IMR-90 (cell line): ENCODE measurements at regions not wholly inside any gene's neighbourhood (a gene's known extent, or its start where the extent isn't known, plus 50 kb on each side); places are given as distances from the start of the nearest gene placed in this dataset.

Source experiments
- ATAC-seq: fragments of 200-7000 bp; cut with Tn5 transposase; 2 replicates; pipeline ENCODE4 v1.9.1; 2020; ENCODE audit warnings: low read depth, mild to moderate bottlenecking, moderate library complexity
- BruUV-seq: library from RNA; stranded (reverse); fragments of 400-500 nt; replicated peaks from 2 replicates; lab custom pipeline; 2021; lab: Mats Ljungman, UMichigan
- CTCF ChIA-PET: fragments of 300-600 bp; formaldehyde crosslinking; extraction: SDS; loops from one replicate; lab custom pipeline; 2021; ENCODE audit warnings: antibody characterized with exemption; lab: Yijun Ruan, JAX
- POLR2A ChIA-PET: fragments of 300-600 bp; sonication (Branson Sonifier 250); formaldehyde crosslinking; loops from one replicate; lab custom pipeline; 2022; ENCODE audit warnings: antibody characterized with exemption; ENCODE audit not compliant: unreplicated experiment; lab: Charles Lee
- DNase-seq: peaks from one replicate; pipeline ENCODE4 v3.0.0; 2013
- H2AFZ ChIP-seq: replicated peaks from 2 replicates; pipeline ENCODE3; 2013; ENCODE audit warnings: low read length, mild to moderate bottlenecking; ENCODE audit not compliant: poor library complexity
- H2AK5ac ChIP-seq: 2 replicates; pipeline ENCODE4 v1.6.1; 2013; ENCODE audit warnings: low read depth, low read length, inconsistent platforms
- H2AK9ac ChIP-seq: replicated peaks from 2 replicates; pipeline ENCODE3; 2013; ENCODE audit warnings: mild to moderate bottlenecking, low read depth, low read length, moderate library complexity; ENCODE audit not compliant: poor library complexity
- H2BK120ac ChIP-seq: 2 replicates; pipeline ENCODE4 v1.6.1; 2013; ENCODE audit warnings: low read depth, low read length, inconsistent platforms
- H2BK15ac ChIP-seq: 3 replicates; pipeline ENCODE4 v1.6.1; 2013; ENCODE audit warnings: low read depth, low read length, inconsistent platforms
- H2BK20ac ChIP-seq: 2 replicates; pipeline ENCODE4 v1.6.1; 2013; ENCODE audit warnings: low read depth, mild to moderate bottlenecking, inconsistent platforms, low read length, moderate library complexity
- H2BK5ac ChIP-seq: 2 replicates; pipeline ENCODE4 v1.6.1; 2013; ENCODE audit warnings: mild to moderate bottlenecking, low read depth, low read length, inconsistent platforms; ENCODE audit not compliant: poor library complexity, severe bottlenecking
- H3K14ac ChIP-seq: replicated peaks from 2 replicates; pipeline ENCODE4 v1.6.1; 2013; ENCODE audit warnings: low read depth, low read length, inconsistent platforms
- H3K18ac ChIP-seq: 2 replicates; pipeline ENCODE4 v1.6.1; 2013; ENCODE audit warnings: low read depth, low read length, control low read depth
- H3K23ac ChIP-seq: 2 replicates; pipeline ENCODE4 v1.6.1; 2013; ENCODE audit warnings: low read depth, low read length, inconsistent platforms
- H3K27ac ChIP-seq: 2 replicates; pipeline ENCODE4 v1.5.1; 2013; ENCODE audit warnings: mild to moderate bottlenecking, control low read depth, low read length; ENCODE audit not compliant: insufficient read depth
- H3K27me3 ChIP-seq: 2 replicates; pipeline ENCODE4 v1.6.1; 2013; ENCODE audit warnings: low read length; ENCODE audit not compliant: control insufficient read depth, insufficient read depth
- H3K36me3 ChIP-seq: 2 replicates; pipeline ENCODE4 v1.6.1; 2013; ENCODE audit warnings: low read length, mixed read lengths; ENCODE audit not compliant: control insufficient read depth, insufficient read depth
- H3K4ac ChIP-seq: 2 replicates; pipeline ENCODE4 v1.6.1; 2013; ENCODE audit warnings: low read depth, low read length, inconsistent platforms
- H3K4me1 ChIP-seq: 2 replicates; pipeline ENCODE4 v1.6.1; 2013; ENCODE audit warnings: low read length, mixed read lengths; ENCODE audit not compliant: control insufficient read depth, insufficient read depth
- H3K4me2 ChIP-seq: 2 replicates; pipeline ENCODE4 v1.6.1; 2013; ENCODE audit warnings: low read depth, mild to moderate bottlenecking, control low read depth, low read length, moderate library complexity
- H3K4me3 ChIP-seq: 2 replicates; pipeline ENCODE4 v1.5.1; 2013; ENCODE audit warnings: low read depth, mild to moderate bottlenecking, control low read depth, low read length, moderate library complexity; ENCODE audit not compliant: insufficient read depth
- H3K56ac ChIP-seq: 2 replicates; pipeline ENCODE4 v1.6.1; 2013; ENCODE audit warnings: low read length, inconsistent platforms; ENCODE audit not compliant: insufficient read depth; ENCODE audit errors: extremely low read depth
- H3K79me1 ChIP-seq, 2 experiments: 2 replicates each; pipeline ENCODE4 v1.6.1; 2013; ENCODE audit warnings: low read length in 2 of 2, inconsistent platforms in 1 of 2, low read depth in 1 of 2
- H3K9ac ChIP-seq: 2 replicates; pipeline ENCODE4 v1.6.1; 2013; ENCODE audit warnings: low read depth, low read length, control low read depth
- H3K9me1 ChIP-seq: 2 replicates; pipeline ENCODE4 v1.6.1; 2013; ENCODE audit warnings: low read length, inconsistent platforms; ENCODE audit not compliant: insufficient read depth
- H3K9me3 ChIP-seq: 2 replicates; pipeline ENCODE4 v1.6.1; 2013; ENCODE audit warnings: low read length; ENCODE audit not compliant: control insufficient read depth, insufficient read depth
- H4K20me1 ChIP-seq: 2 replicates; pipeline ENCODE4 v1.6.1; 2013; ENCODE audit warnings: low read length, inconsistent platforms; ENCODE audit not compliant: insufficient read depth
- H4K5ac ChIP-seq: 2 replicates; pipeline ENCODE4 v1.6.1; 2013; ENCODE audit warnings: mild to moderate bottlenecking, low read depth, low read length, control low read depth
- H4K8ac ChIP-seq, 2 experiments: 2 replicates each; pipeline ENCODE4 v1.6.1; 2013; ENCODE audit warnings: low read depth in 2 of 2, low read length in 2 of 2, control low read depth in 1 of 2, inconsistent platforms in 1 of 2
- H4K91ac ChIP-seq: 2 replicates; pipeline ENCODE4 v1.6.1; 2013; ENCODE audit warnings: low read depth, low read length, inconsistent platforms; ENCODE audit not compliant: insufficient read depth
- CHD1 ChIP-seq: IDR thresholded peaks from 2 replicates; pipeline ENCODE4 v1.6.1; 2012; ENCODE audit warnings: low read depth, low read length, improper control_type of control experiment
- FOS ChIP-seq: fragments of 150-350 bp; IDR thresholded peaks from 2 replicates; pipeline ENCODE4 v1.6.1; 2016; ENCODE audit warnings: low read depth, low read length
- MAFK ChIP-seq: IDR thresholded peaks from 2 replicates; pipeline ENCODE4 v1.6.1; 2012; ENCODE audit warnings: low read depth, low read length, improper control_type of control experiment
- MAZ ChIP-seq: IDR thresholded peaks from 2 replicates; pipeline ENCODE4 v1.6.1; 2012; ENCODE audit warnings: low read depth, mild to moderate bottlenecking, low read length, improper control_type of control experiment, moderate library complexity, borderline replicate concordance
- NFE2L2 ChIP-seq: fragments of 150-350 bp; IDR thresholded peaks from 2 replicates; pipeline ENCODE4 v1.6.1; 2016; ENCODE audit warnings: low read depth, mild to moderate bottlenecking, low read length
- POLR2A ChIP-seq: IDR thresholded peaks from 2 replicates; pipeline ENCODE4 v1.6.1; 2012; ENCODE audit warnings: mild to moderate bottlenecking, low read depth, low read length
- RAD21 ChIP-seq: IDR thresholded peaks from 2 replicates; pipeline ENCODE4 v1.6.1; 2012; ENCODE audit warnings: low read length, improper control_type of control experiment
- RCOR1 ChIP-seq: IDR thresholded peaks from 2 replicates; pipeline ENCODE4 v1.6.1; 2012; ENCODE audit warnings: mild to moderate bottlenecking, low read length, improper control_type of control experiment; ENCODE audit not compliant: insufficient replicate concordance
- WGBS, 2 experiments: methylation state at CpG; one replicate each; pipeline versions ENCODE4 v1.1.5 to v1.1.7; 2013; ENCODE audit warnings: missing lambda C conversion rate in 2 of 2; ENCODE audit not compliant: insufficient read length in 1 of 2; ENCODE audit errors: extremely low coverage in 2 of 2; 5-methylcytosine and 5-hydroxymethylcytosine counted together
- dilution Hi-C: fragments of 300-500 bp; cut with HindIII; formaldehyde crosslinking; loops from one replicate; pipeline ENCODE4 v1.14.3; 2018; ENCODE audit warnings: low sequenced_read_pairs; ENCODE audit not compliant: unreplicated experiment
- in situ Hi-C: fragments of 300-500 bp; cut with MboI; formaldehyde crosslinking; loops from 3 replicates; pipeline ENCODE4 v1.14.3; 2019; ENCODE audit warnings: low sequenced_read_pairs, inconsistent platforms, mixed read lengths
- intact Hi-C: fragments of 100-400 bp; cut with micrococcal nuclease; formaldehyde crosslinking; loops from 2 replicates; pipeline ENCODE4 v1.10.0; 2022
- TF ChIP-seq, protein P1 (sequence below): conservative IDR thresholded peaks from 2 replicates; pipeline ENCODE4 v1.5.1; 2012; ENCODE audit warnings: mild to moderate bottlenecking, low read depth, low read length, improper control_type of control experiment
- TF ChIP-seq, protein P2 (sequence below): fragments of 150-350 bp; IDR thresholded peaks from 2 replicates; pipeline ENCODE4 v1.6.1; 2017; ENCODE audit warnings: mild to moderate bottlenecking, antibody characterized with exemption, low read length, low read depth

DNA sequence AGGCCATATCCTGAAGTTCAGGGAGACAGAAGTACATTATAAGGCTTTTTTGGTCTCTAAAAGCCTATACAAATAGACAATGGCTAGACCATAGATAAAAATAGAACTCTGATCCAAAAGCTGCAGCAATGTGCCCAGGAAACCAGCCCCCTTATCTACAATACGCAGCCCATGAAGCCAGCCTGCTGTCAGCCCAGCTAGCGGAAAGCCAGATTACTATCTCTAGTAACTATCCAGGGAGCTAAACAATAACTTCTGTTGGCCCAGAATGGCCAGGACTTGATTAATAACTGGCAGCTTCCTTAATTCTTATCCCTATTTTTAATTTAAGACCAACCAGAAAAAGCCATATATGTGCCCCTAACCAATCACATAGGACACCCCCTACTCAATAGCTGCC lies 160.4 kb upstream of the SMLR1 start:
- dilution Hi-C loops (no loop called here), in situ Hi-C loops (no loop called here), intact Hi-C loops (no loop called here)
- H2BK15ac ChIP-seq: no peak overlapping the region
- no peaks in the 10 kb centered on the region for H3K36me3 ChIP-seq
- H2BK5ac ChIP-seq: no peak overlapping the region
- no peak overlapping the region for H3K56ac ChIP-seq
- no peak overlapping the region for H4K5ac ChIP-seq
- no CpG with 5 or more reads among the region's 2 CpGs for WGBS, 2 experiments
- no peak overlapping the region for H2BK120ac ChIP-seq
- no peak overlapping the region for H3K4ac ChIP-seq
- no peak overlapping the region for H2AK9ac ChIP-seq
- no peak overlapping the region for H3K27ac ChIP-seq
- no peaks in the 10 kb centered on the region for H3K27me3 ChIP-seq
- H3K4me3 ChIP-seq: no peak overlapping the region
- H3K79me1 ChIP-seq: no peaks in the 10 kb centered on the region
- ChIA-PET CTCF (interaction anchor here (0.7 to 1.1 kb wide), 2 partner anchors 9 to 304 kb away, joined by 3 to 4 read pairs; no protein-coding TSS in a partner anchor), POLR2A (no interaction called here)
- H4K20me1 ChIP-seq: no peaks in the 10 kb centered on the region
- H3K9me3 ChIP-seq: no peaks in the 10 kb centered on the region
- H4K8ac ChIP-seq: no peak overlapping the region
- no peak overlapping the region for H2AFZ ChIP-seq
- BruUV-seq: no TSS peak
- DNase-seq: no peak
- no peak overlapping the region for H3K4me2 ChIP-seq
- no peaks in the 10 kb centered on the region; the same call in none of the 2 replicates for H3K9me1 ChIP-seq
- no peak overlapping the region for H3K14ac ChIP-seq
- no peaks in the 10 kb centered on the region for H3K4me1 ChIP-seq
- H3K23ac ChIP-seq: no peak overlapping the region
- ATAC-seq: no peak
- no peak for TF ChIP-seq RAD21
- no peak for TF ChIP-seq MAFK
- no peak for TF ChIP-seq FOS
- TF ChIP-seq, protein P1, sequence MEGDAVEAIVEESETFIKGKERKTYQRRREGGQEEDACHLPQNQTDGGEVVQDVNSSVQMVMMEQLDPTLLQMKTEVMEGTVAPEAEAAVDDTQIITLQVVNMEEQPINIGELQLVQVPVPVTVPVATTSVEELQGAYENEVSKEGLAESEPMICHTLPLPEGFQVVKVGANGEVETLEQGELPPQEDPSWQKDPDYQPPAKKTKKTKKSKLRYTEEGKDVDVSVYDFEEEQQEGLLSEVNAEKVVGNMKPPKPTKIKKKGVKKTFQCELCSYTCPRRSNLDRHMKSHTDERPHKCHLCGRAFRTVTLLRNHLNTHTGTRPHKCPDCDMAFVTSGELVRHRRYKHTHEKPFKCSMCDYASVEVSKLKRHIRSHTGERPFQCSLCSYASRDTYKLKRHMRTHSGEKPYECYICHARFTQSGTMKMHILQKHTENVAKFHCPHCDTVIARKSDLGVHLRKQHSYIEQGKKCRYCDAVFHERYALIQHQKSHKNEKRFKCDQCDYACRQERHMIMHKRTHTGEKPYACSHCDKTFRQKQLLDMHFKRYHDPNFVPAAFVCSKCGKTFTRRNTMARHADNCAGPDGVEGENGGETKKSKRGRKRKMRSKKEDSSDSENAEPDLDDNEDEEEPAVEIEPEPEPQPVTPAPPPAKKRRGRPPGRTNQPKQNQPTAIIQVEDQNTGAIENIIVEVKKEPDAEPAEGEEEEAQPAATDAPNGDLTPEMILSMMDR: no peak
- TF ChIP-seq NFE2L2: no peak
- TF ChIP-seq MAZ: no peak
- TF ChIP-seq, protein P2, sequence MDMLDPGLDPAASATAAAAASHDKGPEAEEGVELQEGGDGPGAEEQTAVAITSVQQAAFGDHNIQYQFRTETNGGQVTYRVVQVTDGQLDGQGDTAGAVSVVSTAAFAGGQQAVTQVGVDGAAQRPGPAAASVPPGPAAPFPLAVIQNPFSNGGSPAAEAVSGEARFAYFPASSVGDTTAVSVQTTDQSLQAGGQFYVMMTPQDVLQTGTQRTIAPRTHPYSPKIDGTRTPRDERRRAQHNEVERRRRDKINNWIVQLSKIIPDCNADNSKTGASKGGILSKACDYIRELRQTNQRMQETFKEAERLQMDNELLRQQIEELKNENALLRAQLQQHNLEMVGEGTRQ: no peak
- no peak for TF ChIP-seq CHD1
- no peak for TF ChIP-seq RCOR1
- no peak for TF ChIP-seq POLR2A
- no peak overlapping the region for H3K9ac ChIP-seq
- no peak overlapping the region for H2BK20ac ChIP-seq
- no peak overlapping the region for H4K91ac ChIP-seq
- no peak overlapping the region for H3K18ac ChIP-seq
- H2AK5ac ChIP-seq: no peak overlapping the region
